HG03159 (cell line): ENCODE measurements at regions not wholly inside any gene's neighbourhood (a gene's known extent, or its start where the extent isn't known, plus 50 kb on each side); places are given as distances from the start of the nearest gene placed in this dataset.

Source experiments
- ATAC-seq: cut with Tn5 transposase; IDR thresholded peaks from one replicate; pipeline ENCODE4 v1.9.1; 2021; ENCODE audit warnings: mild to moderate bottlenecking, moderate library complexity; ENCODE audit not compliant: unreplicated experiment

DNA sequence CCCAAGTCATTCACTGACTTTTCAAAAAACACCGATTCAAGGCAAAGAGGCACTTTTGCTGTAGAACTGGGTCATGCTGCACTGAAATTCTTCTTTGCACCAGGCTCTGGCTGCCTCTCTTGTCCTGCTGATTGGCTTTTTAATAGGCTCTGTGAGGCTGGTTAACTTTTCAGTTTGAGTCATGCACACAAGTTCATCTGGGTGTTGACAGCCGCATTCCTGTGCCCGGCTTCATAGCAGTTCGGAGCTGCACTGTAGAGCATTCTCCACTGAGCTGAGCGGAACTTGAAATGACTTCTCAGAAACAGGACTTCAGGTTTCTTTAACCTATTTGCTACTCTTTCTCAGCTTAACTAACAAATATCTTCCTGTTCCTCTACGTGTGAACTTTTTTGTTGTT lies 978.3 kb downstream of the UQCRFS1 start:
- ATAC-seq = no peak

- ATAC-seq = no peak
These were observed 984.1 kb downstream of the UQCRFS1 start for GRCh38 chr19:28228854-28229253.

GRCh38 chr19:28224441-28224840 lies 988.5 kb downstream of the UQCRFS1 start:
- no peak for ATAC-seq

DNA sequence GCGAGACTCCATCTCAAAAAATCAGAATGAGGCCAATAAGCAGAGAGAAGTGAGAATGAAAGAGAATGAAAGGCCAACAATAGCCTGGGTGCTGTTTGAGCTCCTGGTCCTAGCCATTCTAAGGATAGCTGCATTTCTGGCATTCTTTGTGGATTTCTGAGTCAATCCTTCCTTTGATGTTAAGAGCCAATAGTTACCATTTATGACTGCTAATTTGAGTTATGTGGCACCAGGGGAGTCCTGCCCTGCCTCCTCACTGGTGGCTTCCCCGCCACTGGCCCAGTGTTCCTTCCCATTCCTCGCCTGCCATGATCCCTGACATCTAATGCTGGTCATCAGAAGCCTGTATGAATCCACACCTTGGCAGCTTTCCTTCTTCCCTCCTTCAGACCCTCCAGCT lies 991.2 kb downstream of the UQCRFS1 start:
- ATAC-seq = no peak

GRCh38 chr19:28218728-28219127 lies 994.2 kb downstream of the UQCRFS1 start:
- no peak for ATAC-seq

GRCh38 chr19:28217022-28217421 lies 995.9 kb downstream of the UQCRFS1 start:
- ATAC-seq = no peak

GRCh38 chr19:28213470-28214082 lies 999.4 kb downstream of the UQCRFS1 start:
- ATAC-seq = no peak

DNA sequence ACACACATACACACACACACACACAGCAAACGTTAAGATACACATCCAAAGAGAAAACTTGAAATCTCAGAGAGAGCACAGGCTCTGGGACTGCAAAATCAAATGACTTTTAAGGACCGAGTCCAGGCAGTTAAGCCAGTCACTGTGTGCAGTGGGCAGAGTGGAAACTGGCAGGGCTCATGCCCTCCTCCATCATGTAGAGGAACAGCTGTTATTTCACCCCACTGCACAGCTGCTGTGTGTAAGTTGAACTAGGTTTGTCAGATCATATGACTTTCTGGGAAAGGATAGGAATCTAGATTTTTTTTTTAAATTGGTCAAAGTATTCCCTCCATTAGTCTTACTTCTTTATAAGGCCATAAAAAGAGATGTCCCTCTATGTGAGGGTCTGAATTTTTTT lies 1002.1 kb downstream of the UQCRFS1 start:
- no peak for ATAC-seq

- no peak for ATAC-seq
These were observed 1004.2 kb downstream of the UQCRFS1 start for GRCh38 chr19:28208745-28209144.

DNA sequence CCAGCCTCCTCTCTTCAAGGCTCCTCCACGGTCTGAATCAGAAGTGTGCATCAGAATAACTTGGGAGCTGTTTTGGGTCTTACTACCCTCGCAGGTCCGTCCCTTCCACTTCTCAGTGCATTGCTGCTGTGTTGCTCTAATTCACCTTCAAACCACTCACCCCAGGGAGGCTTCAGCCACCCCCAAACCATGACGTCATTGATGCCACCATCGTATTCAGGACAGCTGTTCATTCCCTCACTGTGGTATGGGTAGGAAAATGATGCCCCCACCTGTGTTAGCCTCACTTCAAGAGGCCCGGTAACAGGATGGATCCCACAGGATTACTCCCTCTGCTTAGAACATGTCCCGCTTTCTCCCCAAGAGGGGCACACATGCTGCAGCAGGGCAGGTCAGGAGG lies 1005.7 kb downstream of the UQCRFS1 start:
- no peak for ATAC-seq

DNA sequence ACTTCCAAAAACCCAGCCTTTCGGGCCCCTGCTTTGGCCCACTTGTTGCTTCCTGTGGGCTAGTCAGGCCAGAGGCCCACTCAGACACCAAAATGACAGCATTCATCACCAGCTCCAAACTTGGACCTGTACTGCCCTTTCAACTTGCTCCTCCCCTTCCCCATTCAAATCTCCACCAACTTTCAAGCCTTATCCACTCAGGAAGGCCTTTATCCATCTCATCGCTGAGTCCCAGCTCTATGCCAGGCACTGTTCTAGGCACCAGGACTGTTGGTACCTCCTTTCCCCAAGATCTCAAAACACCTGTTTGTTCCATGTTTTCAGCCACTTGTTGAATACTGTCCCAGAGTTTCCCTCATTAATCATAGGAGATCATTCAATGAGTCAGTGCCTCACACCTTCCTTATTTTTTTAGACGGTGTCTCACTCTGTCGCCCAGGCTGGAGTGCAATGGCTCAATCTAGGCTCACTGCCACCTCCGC lies 1011.4 kb downstream of the UQCRFS1 start:
- ATAC-seq = no peak

DNA sequence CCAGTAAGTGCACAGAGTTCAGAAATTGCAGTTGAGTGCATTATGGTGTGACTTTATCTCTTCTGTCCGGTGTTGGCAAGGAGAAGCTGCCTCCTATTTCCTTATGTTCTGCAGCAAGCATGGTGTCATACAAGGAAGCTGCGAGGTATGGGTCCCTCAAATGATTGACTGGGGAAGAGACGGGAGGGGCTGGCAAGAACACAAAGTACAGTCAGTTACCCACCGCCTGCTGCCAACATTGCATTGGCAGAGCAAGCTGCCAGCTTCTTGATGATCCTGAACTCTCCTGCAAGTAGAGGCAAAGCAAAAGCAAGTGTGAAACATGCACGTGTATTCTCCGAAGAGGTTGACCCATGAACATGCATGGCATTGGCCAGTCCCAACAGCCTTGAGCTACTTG lies 1013.6 kb downstream of the UQCRFS1 start:
- ATAC-seq = no peak

- no peak for ATAC-seq
These were observed 1016.0 kb downstream of the UQCRFS1 start for GRCh38 chr19:28196961-28197360.

- no peak for ATAC-seq
These were observed 1016.9 kb downstream of the UQCRFS1 start for GRCh38 chr19:28196101-28196500.

DNA sequence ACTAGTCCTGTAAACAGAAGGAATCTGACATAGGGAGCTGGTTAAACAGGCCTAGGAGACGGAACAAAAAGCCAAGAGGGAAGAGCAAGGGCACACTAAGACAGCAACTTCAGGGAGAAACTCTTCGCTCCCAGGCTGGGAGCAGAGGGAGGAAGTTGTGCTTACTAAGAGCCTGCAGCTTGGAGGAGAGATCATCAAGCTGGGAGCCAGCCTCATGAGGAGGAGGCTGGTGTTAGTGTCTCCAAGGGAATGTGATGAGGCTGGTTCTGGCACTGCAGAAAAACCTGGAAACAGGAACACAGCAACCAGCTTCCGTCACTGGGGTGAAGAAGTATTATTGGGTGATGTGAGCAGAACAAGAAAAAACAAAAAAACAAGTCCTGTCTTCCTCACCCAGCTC lies 1027.3 kb downstream of the UQCRFS1 start:
- no peak for ATAC-seq

DNA sequence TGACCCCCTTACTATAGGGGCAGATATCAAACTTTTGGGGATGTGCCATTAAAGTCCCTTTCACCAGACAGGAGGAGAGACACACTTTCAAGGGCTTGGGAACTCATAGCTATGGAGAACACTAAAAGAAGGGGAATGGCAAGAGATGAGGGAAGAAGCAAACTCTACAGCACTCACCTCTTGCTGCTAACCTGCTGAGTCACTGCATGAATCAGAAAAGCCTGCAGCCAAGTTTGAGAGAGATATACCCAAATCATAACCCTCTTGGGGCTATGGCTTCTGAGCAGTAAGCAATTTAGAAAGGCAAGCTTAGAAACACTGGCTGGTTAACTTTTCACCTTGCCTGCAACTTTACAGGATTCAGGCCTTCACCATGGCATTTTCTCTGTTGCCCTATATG lies 1028.0 kb downstream of the UQCRFS1 start:
- no peak for ATAC-seq

GRCh38 chr19:28176193-28176592 lies 1036.8 kb downstream of the UQCRFS1 start:
- no peak for ATAC-seq

DNA sequence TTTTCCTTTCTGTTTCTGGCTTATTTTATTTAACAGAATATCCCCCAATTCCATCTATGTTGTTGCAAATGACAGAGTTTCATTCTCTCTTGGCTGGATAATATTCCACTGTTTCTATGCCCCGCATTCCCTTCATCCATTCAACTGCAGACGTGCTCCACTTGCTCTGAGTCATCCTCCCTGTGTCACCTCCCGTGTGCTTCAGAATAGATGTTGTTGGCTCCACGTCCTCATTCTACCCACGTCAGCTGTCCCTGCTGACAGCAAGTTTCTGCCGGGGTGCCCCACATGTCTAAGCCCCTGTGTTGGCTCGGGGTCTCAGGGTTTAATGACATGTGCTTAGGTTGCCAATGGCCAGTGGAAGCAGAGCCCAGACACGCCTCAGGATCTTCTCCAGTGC lies 1041.0 kb downstream of the UQCRFS1 start:
- no peak for ATAC-seq

DNA sequence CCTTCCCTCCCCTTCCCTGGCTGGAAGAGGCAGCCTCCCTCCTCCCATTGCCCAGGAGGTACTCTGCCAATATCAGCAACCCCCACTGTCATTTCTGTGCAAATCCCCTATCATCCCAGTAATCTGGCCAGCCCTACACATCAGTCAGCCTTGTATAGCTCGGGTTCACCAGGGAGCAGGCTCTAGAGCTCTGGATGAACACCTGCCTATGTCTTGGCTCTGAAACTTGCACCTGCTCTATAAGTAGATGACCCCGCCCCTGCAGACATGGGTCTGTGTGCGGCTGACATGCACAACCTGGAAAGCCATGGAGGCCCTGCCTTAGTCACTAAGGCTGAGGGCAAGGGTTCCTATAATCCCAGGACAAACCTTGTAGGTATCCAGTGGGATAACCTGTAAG lies 1042.9 kb downstream of the UQCRFS1 start:
- no peak for ATAC-seq

- ATAC-seq = no peak
These were observed 1043.6 kb downstream of the UQCRFS1 start for GRCh38 chr19:28169168-28169887.

- ATAC-seq = no peak
These were observed 1044.4 kb downstream of the UQCRFS1 start for GRCh38 chr19:28168557-28168956.

DNA sequence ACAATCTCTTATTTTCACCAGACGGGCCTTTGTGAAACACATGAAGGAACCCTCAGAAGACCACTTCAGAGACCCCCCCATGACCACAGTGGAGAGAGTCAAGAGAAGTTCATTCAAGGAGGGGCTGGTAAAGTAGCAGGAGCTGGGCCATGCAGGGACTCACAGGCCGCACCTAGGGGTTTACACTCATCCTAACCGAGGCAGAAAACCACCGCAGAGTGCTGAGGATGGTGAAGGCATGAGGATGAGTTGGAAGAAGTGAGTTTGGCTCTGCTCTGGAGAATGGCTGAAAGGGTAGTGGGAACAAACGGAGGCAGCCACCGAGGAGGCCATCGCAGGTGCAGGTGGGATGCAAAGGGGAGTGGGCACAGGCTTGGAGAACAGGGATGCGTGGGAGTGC lies 1046.9 kb downstream of the UQCRFS1 start:
- no peak for ATAC-seq

- ATAC-seq = no peak
These were observed 1048.7 kb downstream of the UQCRFS1 start for GRCh38 chr19:28164214-28164613.
